ENCODE measurements at regions not wholly inside any gene's neighbourhood (a gene's known extent, or its start where the extent isn't known, plus 50 kb on each side); places are given as distances from the start of the nearest gene placed in this dataset.

- TF ChIP-seq CTCF (IDR thresholded peaks at IDR 0.05; ENCODE audit: unreplicated experiment): no peak
- Mint-ChIP-seq H3K27ac (ENCODE audit: unreplicated experiment) (no peak overlapping the region), H3K9me3 (ENCODE audit: unreplicated experiment) (no peaks in the 10 kb centered on the region), H3K4me3 (ENCODE audit: unreplicated experiment) (no peak overlapping the region), H3K27me3 (ENCODE audit: unreplicated experiment) (no peaks in the 10 kb centered on the region), H3K4me1 (ENCODE audit: unreplicated experiment) (no peaks in the 10 kb centered on the region), H3K36me3 (ENCODE audit: low read depth, unreplicated experiment) (no peaks in the 10 kb centered on the region)
- DNase-seq (ENCODE audit: low spot score): no peak
These were observed 83.9 kb upstream of the HDAC4 start for GRCh38 chr2:239484571-239485355.

- Mint-ChIP-seq H3K27me3 (ENCODE audit: unreplicated experiment) (no peaks in the 10 kb centered on the region), H3K4me3 (ENCODE audit: unreplicated experiment) (no peak overlapping the region), H3K27ac (ENCODE audit: unreplicated experiment) (no peak overlapping the region), H3K36me3 (ENCODE audit: low read depth, unreplicated experiment) (no peaks in the 10 kb centered on the region), H3K4me1 (ENCODE audit: unreplicated experiment) (no peaks in the 10 kb centered on the region), H3K9me3 (ENCODE audit: unreplicated experiment) (no peaks in the 10 kb centered on the region)
- no peak for DNase-seq (ENCODE audit: low spot score)
- TF ChIP-seq CTCF (IDR thresholded peaks at IDR 0.05; ENCODE audit: unreplicated experiment): no peak
These were observed 82.2 kb upstream of the HDAC4 start for GRCh38 chr2:239482778-239483712.

GRCh38 chr2:239479471-239479870, 78.7 kb upstream of the HDAC4 start:
- no peak for TF ChIP-seq CTCF (IDR thresholded peaks at IDR 0.05; ENCODE audit: unreplicated experiment)
- Mint-ChIP-seq H3K4me3 (ENCODE audit: unreplicated experiment) (no peak overlapping the region), H3K27me3 (ENCODE audit: unreplicated experiment) (no peaks in the 10 kb centered on the region), H3K36me3 (ENCODE audit: low read depth, unreplicated experiment) (no peaks in the 10 kb centered on the region), H3K9me3 (ENCODE audit: unreplicated experiment) (no peaks in the 10 kb centered on the region), H3K4me1 (ENCODE audit: unreplicated experiment) (no peaks in the 10 kb centered on the region), H3K27ac (ENCODE audit: unreplicated experiment) (no peak overlapping the region)
- no peak for DNase-seq (ENCODE audit: low spot score)

- H3K27me3 Mint-ChIP-seq (ENCODE audit: unreplicated experiment): peaks cover 6% of the 10 kb centered on the region
- H3K9me3 Mint-ChIP-seq (ENCODE audit: unreplicated experiment): no peaks in the 10 kb centered on the region
- no peak overlapping the region for H3K27ac Mint-ChIP-seq (ENCODE audit: unreplicated experiment)
- no peaks in the 10 kb centered on the region for H3K4me1 Mint-ChIP-seq (ENCODE audit: unreplicated experiment)
- no peak for DNase-seq (ENCODE audit: low spot score)
- TF ChIP-seq CTCF (IDR thresholded peaks at IDR 0.05; ENCODE audit: unreplicated experiment): no peak
- no peak overlapping the region for H3K4me3 Mint-ChIP-seq (ENCODE audit: unreplicated experiment)
- no peaks in the 10 kb centered on the region for H3K36me3 Mint-ChIP-seq (ENCODE audit: low read depth, unreplicated experiment)
These were observed 76.8 kb upstream of the HDAC4 start for GRCh38 chr2:239477591-239477990.

Measured in endothelial cell (in vitro differentiated cells).